ENCODE measurements at regions not wholly inside any gene's neighbourhood (a gene's known extent, or its start where the extent isn't known, plus 50 kb on each side); places are given as distances from the start of the nearest gene placed in this dataset.

DNA sequence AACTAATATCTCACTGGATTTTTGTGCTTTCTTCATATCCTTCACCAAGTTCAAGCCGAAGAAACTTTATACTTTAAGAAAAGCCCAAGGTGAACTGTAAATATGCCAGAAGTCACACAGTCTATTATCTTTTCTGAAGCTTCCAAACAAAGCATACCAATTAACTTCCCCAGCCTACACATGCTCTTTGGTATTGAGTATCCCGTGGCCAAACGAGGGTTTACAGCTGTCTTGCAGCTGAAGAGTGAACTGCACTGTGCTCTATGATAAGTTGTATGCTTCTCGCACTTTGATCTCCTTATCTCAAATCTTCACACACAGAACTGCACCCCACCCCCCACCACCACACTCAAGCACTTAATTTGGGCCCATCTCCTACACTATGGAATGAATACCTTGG, 215.6 kb upstream of the VEPH1 start:
- WGBS, 2 donors: 55 to 63% methylated on average over 4 of the region's 4 CpGs
- Histone ChIP-seq H3K4me3 (ENCODE audit: low read length in 2 of 2) (no peak overlapping the region), H3K36me3 (ENCODE audit: control insufficient read depth in 1 of 2, insufficient read depth in 2 of 2, low read length in 1 of 2) (no peaks in the 10 kb centered on the region), H3K9me3 (ENCODE audit: control insufficient read depth, low read length) (no peaks in the 10 kb centered on the region), H3K4me1 (ENCODE audit: control insufficient read depth in 1 of 2, insufficient read depth in 2 of 2, low read length in 2 of 2) (no peaks in the 10 kb centered on the region), H3K27me3 (ENCODE audit: control insufficient read depth in 1 of 2, insufficient read depth in 2 of 2, low read length in 1 of 2) (no peaks in the 10 kb centered on the region), H3K27ac (ENCODE audit: low read depth in 1 of 2, low read length in 2 of 2) (no peak overlapping the region)
- DNase-seq (no peak), ATAC-seq (ENCODE audit: low FRiP score) (no peak)
- intact Hi-C loops (cut with DNase I): no loop called here

DNA sequence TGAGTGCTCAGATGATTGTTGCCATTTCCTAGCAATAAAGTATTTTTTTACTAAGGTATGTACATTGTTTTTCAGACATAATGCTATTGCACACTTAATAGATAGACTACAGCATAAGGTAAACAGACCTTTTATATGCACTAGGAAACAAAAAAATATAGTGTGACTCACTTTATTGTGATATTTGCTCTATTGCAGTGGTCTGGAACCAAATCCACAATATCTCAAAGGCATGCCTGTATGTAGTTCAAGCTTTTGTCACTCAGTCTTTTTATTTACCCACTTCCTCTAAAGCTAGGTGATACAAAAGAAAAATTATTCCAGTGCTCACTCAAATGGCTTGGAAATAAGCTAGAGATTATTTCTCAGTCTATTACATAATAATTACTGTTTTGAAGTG, 209.9 kb upstream of the VEPH1 start:
- no peak for ATAC-seq (ENCODE audit: low FRiP score)

DNA sequence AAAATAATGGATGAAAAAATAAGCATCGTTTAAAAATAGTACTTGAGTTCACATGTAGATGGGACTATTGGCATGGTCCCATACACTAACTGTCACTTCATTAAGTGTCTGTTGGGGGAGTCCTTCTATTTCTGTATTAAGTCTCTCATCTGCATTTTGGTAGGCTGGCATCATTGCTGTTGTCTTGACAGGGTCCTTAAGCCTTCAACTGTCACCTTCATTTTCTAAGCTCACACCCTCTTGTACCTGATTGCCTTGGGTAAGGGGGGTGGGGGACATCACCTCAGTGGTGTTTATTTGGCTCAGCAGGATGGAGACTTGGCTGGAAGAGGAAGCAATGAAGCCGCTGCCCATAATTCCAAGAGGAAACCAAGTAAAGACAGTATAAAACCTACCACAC, 202.0 kb upstream of the VEPH1 start:
- H3K4me1 ChIP-seq (ENCODE audit: control insufficient read depth in 1 of 2, insufficient read depth in 2 of 2, low read length in 2 of 2): no peaks in the 10 kb centered on the region
- 71 to 78% methylated on average over 2 of the region's 2 CpGs for WGBS, 2 donors
- no peak overlapping the region for H3K4me3 ChIP-seq (ENCODE audit: low read length in 2 of 2)
- intact Hi-C loops (cut with DNase I): no loop called here
- no peaks in the 10 kb centered on the region for H3K27me3 ChIP-seq (ENCODE audit: control insufficient read depth in 1 of 2, insufficient read depth in 2 of 2, low read length in 1 of 2)
- no peak for ATAC-seq (ENCODE audit: low FRiP score)
- H3K27ac ChIP-seq (ENCODE audit: low read depth in 1 of 2, low read length in 2 of 2): no peak overlapping the region
- no peaks in the 10 kb centered on the region for H3K9me3 ChIP-seq (ENCODE audit: control insufficient read depth, low read length)
- no peak for DNase-seq
- H3K36me3 ChIP-seq (ENCODE audit: control insufficient read depth in 1 of 2, insufficient read depth in 2 of 2, low read length in 1 of 2): no peaks in the 10 kb centered on the region

More for the DNA sequence above, 209.9 kb upstream of the VEPH1 start:
- no peaks in the 10 kb centered on the region for H3K36me3 ChIP-seq (ENCODE audit: control insufficient read depth in 1 of 2, insufficient read depth in 2 of 2, low read length in 1 of 2)
- no peak overlapping the region for H3K27ac ChIP-seq (ENCODE audit: low read depth in 1 of 2, low read length in 2 of 2)
- no peaks in the 10 kb centered on the region for H3K27me3 ChIP-seq (ENCODE audit: control insufficient read depth in 1 of 2, insufficient read depth in 2 of 2, low read length in 1 of 2)
- no peak for DNase-seq
- H3K4me3 ChIP-seq (ENCODE audit: low read length in 2 of 2): no peak overlapping the region
- H3K9me3 ChIP-seq (ENCODE audit: control insufficient read depth, low read length): no peaks in the 10 kb centered on the region
- intact Hi-C loops (cut with DNase I): no loop called here
- no peaks in the 10 kb centered on the region for H3K4me1 ChIP-seq (ENCODE audit: control insufficient read depth in 1 of 2, insufficient read depth in 2 of 2, low read length in 2 of 2)

DNA sequence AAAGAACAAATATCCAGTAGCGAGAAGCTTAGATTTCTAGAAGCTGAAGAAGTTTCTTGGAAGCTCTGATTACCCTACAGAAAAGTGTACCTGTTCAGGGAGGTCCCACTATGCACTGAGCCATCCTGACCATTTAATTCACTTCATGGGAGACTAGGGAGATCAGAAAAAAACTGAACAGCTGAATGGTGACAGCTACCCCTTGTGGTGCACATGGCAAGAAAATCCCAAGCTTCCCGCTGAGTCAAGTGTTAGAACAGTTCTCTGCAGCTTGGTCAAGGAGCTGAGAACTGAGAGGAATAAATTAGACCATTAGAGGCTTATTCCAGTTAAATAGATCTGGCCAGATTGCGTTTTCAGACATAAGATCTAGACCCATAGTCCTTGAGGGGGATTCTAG, 197.2 kb upstream of the VEPH1 start:
- H3K27ac ChIP-seq (ENCODE audit: low read depth in 1 of 2, low read length in 2 of 2): no peak overlapping the region
- H3K36me3 ChIP-seq (ENCODE audit: control insufficient read depth in 1 of 2, insufficient read depth in 2 of 2, low read length in 1 of 2): no peaks in the 10 kb centered on the region
- intact Hi-C loops (cut with DNase I): no loop called here
- no peaks in the 10 kb centered on the region for H3K9me3 ChIP-seq (ENCODE audit: control insufficient read depth, low read length)
- DNase-seq (no peak), ATAC-seq (ENCODE audit: low FRiP score) (no peak)
- WGBS, 2 donors: 83 to 84% methylated on average over 3 of the region's 3 CpGs
- H3K4me3 ChIP-seq (ENCODE audit: low read length in 2 of 2): no peak overlapping the region
- no peaks in the 10 kb centered on the region for H3K27me3 ChIP-seq (ENCODE audit: control insufficient read depth in 1 of 2, insufficient read depth in 2 of 2, low read length in 1 of 2)
- no peaks in the 10 kb centered on the region for H3K4me1 ChIP-seq (ENCODE audit: control insufficient read depth in 1 of 2, insufficient read depth in 2 of 2, low read length in 2 of 2)

DNA sequence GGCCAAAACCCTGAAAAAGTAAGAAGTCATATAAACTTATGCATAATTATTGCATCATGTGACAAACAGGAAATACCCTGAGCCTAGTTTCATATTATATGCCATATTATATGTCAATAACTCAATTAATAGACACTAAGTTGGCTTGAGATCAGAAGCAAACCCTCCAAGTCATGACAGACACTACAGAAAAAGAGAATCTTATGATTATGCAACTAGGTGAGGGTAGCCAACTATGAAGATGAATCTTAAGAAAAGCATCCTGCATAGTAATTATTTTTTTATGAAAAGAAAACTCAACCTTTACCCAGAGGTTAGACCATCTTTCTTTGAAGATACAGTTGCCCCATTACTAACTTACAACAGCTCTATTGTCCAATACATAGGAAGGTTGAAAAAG, 192.4 kb upstream of the VEPH1 start:
- Histone ChIP-seq H3K4me1 (ENCODE audit: control insufficient read depth in 1 of 2, insufficient read depth in 2 of 2, low read length in 2 of 2) (no peaks in the 10 kb centered on the region), H3K36me3 (ENCODE audit: control insufficient read depth in 1 of 2, insufficient read depth in 2 of 2, low read length in 1 of 2) (no peaks in the 10 kb centered on the region), H3K4me3 (ENCODE audit: low read length in 2 of 2) (no peak overlapping the region), H3K27me3 (ENCODE audit: control insufficient read depth in 1 of 2, insufficient read depth in 2 of 2, low read length in 1 of 2) (no peaks in the 10 kb centered on the region), H3K9me3 (ENCODE audit: control insufficient read depth, low read length) (no peaks in the 10 kb centered on the region), H3K27ac (ENCODE audit: low read depth in 1 of 2, low read length in 2 of 2) (no peak overlapping the region)
- DNase-seq (no peak), ATAC-seq (ENCODE audit: low FRiP score) (no peak)
- intact Hi-C loops (cut with DNase I): no loop called here

DNA sequence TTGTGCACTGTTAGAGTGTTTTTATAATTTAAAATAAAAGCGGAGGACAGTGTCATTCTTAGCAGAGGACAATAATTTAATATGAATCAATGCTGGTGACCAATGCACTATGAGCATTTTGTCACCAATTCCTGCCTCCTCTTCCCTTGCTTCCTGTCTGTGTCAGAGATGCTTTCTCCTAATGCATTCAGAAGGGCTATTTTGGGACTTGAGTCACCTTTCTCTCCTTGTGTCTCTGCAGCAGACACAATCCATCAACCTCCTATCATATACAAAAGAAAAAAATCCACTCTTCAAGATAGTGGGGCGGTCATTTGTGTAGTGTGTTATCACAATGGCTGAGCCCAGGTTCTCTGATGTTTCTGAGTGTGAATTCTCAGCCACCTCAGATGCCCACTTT, 191.9 kb upstream of the VEPH1 start:
- H3K27ac ChIP-seq (ENCODE audit: low read depth in 1 of 2, low read length in 2 of 2): no peak overlapping the region
- no peaks in the 10 kb centered on the region for H3K36me3 ChIP-seq (ENCODE audit: control insufficient read depth in 1 of 2, insufficient read depth in 2 of 2, low read length in 1 of 2)
- intact Hi-C loops (cut with DNase I): no loop called here
- ATAC-seq (ENCODE audit: low FRiP score): no peak
- H3K9me3 ChIP-seq (ENCODE audit: control insufficient read depth, low read length): no peaks in the 10 kb centered on the region
- H3K4me3 ChIP-seq (ENCODE audit: low read length in 2 of 2): no peak overlapping the region
- DNase-seq: no peak
- H3K4me1 ChIP-seq (ENCODE audit: control insufficient read depth in 1 of 2, insufficient read depth in 2 of 2, low read length in 2 of 2): no peaks in the 10 kb centered on the region
- 76 to 84% methylated on average over 2 of the region's 2 CpGs for WGBS, 2 donors
- no peaks in the 10 kb centered on the region for H3K27me3 ChIP-seq (ENCODE audit: control insufficient read depth in 1 of 2, insufficient read depth in 2 of 2, low read length in 1 of 2)

DNA sequence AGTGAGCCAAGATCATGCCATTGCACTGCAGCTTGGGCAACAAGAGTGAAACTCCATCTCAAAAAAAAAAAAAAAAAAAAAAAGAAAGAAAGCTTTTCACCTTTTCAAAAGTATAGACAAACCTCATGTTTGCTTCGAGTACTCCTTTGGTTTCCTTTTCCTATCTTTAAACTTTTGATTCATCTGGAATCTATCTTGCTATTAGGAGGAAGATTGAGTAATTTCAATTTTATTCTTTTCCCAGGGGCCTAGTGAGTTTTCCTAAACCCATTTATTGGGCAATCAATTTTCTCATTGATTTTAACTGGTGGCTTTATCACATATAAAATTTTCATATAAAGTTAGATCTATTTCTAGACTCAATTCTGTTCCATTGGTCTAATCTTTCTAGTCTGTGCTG, 190.5 kb upstream of the VEPH1 start:
- H3K36me3 ChIP-seq (ENCODE audit: control insufficient read depth in 1 of 2, insufficient read depth in 2 of 2, low read length in 1 of 2): no peaks in the 10 kb centered on the region
- no peak overlapping the region for H3K27ac ChIP-seq (ENCODE audit: low read depth in 1 of 2, low read length in 2 of 2)
- intact Hi-C loops (cut with DNase I): no loop called here
- WGBS, 2 donors: 74 to 83% methylated on average over 1 of the region's 1 CpG
- no peaks in the 10 kb centered on the region for H3K9me3 ChIP-seq (ENCODE audit: control insufficient read depth, low read length)
- H3K4me1 ChIP-seq (ENCODE audit: control insufficient read depth in 1 of 2, insufficient read depth in 2 of 2, low read length in 2 of 2): no peaks in the 10 kb centered on the region
- ATAC-seq (ENCODE audit: low FRiP score) (no peak), DNase-seq (no peak)
- no peak overlapping the region for H3K4me3 ChIP-seq (ENCODE audit: low read length in 2 of 2)
- no peaks in the 10 kb centered on the region for H3K27me3 ChIP-seq (ENCODE audit: control insufficient read depth in 1 of 2, insufficient read depth in 2 of 2, low read length in 1 of 2)

DNA sequence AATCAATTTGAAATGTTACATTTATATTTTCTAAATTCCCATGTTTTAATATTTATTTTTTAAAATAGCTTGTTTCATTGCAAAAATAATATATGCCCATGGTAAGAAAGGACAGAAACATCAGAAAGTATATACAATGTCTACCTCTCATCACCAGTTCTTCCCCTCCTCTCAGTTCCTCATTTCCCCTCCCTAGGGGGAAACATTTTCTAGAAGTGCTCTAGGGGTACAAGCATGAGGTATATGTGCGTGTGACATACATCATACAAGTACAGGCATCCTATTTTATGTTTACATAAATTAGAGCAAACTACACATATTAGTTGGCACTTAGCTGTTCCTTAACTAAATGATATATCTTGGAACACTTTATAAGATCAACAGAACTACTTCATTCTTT, 189.3 kb upstream of the VEPH1 start:
- H3K4me3 ChIP-seq (ENCODE audit: low read length in 2 of 2): no peak overlapping the region
- no peaks in the 10 kb centered on the region for H3K4me1 ChIP-seq (ENCODE audit: control insufficient read depth in 1 of 2, insufficient read depth in 2 of 2, low read length in 2 of 2)
- no peaks in the 10 kb centered on the region for H3K27me3 ChIP-seq (ENCODE audit: control insufficient read depth in 1 of 2, insufficient read depth in 2 of 2, low read length in 1 of 2)
- ATAC-seq (ENCODE audit: low FRiP score): no peak
- H3K27ac ChIP-seq (ENCODE audit: low read depth in 1 of 2, low read length in 2 of 2): no peak overlapping the region
- H3K36me3 ChIP-seq (ENCODE audit: control insufficient read depth in 1 of 2, insufficient read depth in 2 of 2, low read length in 1 of 2): no peaks in the 10 kb centered on the region
- H3K9me3 ChIP-seq (ENCODE audit: control insufficient read depth, low read length): no peaks in the 10 kb centered on the region
- intact Hi-C loops (cut with DNase I): no loop called here
- 73 to 74% methylated on average over 1 of the region's 1 CpG for WGBS, 2 donors
- no peak for DNase-seq

DNA sequence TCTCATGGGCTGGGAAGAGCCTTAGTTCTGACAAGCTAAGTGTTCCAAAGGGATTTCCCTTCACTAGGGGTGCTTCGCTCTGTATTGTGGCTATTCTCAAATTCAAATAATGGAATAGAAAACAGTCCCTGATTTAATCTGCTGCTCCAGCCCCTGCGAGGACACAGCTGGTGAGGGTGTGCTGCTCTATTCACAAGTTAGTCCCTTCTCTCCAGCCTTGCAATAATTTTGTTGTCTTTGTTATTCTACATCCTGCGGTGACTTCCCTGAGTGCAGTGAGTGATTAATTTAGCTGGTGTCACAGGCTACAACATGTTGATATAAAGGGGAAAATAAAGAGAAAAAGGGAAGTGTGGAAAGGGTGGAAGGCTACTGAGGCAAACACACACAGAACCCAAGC, 180.5 kb upstream of the VEPH1 start:
- Histone ChIP-seq H3K36me3 (ENCODE audit: control insufficient read depth in 1 of 2, insufficient read depth in 2 of 2, low read length in 1 of 2) (no peaks in the 10 kb centered on the region), H3K27me3 (ENCODE audit: control insufficient read depth in 1 of 2, insufficient read depth in 2 of 2, low read length in 1 of 2) (no peaks in the 10 kb centered on the region), H3K9me3 (ENCODE audit: control insufficient read depth, low read length) (peaks cover 1% of the 10 kb centered on the region), H3K4me3 (ENCODE audit: low read length in 2 of 2) (no peak overlapping the region), H3K4me1 (ENCODE audit: control insufficient read depth in 1 of 2, insufficient read depth in 2 of 2, low read length in 2 of 2) (peaks cover 0 to 2% of the 10 kb centered on the region in 2 donors), H3K27ac (ENCODE audit: low read depth in 1 of 2, low read length in 2 of 2) (no peak overlapping the region)
- no peak for ATAC-seq (ENCODE audit: low FRiP score)
- intact Hi-C loops (cut with DNase I): no loop called here
- WGBS, 2 donors: 22 to 37% methylated on average over 3 of the region's 3 CpGs
- DNase-seq: no peak

DNA sequence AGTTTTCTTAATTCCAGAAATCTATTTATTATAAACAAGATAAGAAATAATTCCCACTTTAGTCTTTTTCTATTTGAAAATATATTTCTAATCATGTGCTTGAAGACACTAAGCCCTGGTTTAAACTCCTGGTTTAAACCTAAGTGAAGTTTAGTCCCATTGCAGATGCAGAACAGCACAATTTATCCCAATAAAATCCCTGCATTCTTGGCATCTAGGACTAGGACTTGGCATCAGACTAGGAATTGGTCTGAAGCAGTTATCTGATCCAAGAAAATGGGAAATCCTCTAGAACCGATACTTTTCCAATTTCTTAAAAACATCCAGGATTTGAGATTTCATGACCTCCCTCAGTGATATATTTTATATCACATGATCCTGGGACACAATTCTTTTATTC, 168.8 kb upstream of the VEPH1 start:
- Histone ChIP-seq H3K9me3 (ENCODE audit: control insufficient read depth, low read length) (peaks cover 1% of the 10 kb centered on the region), H3K36me3 (ENCODE audit: control insufficient read depth in 1 of 2, insufficient read depth in 2 of 2, low read length in 1 of 2) (no peaks in the 10 kb centered on the region), H3K27me3 (ENCODE audit: control insufficient read depth in 1 of 2, insufficient read depth in 2 of 2, low read length in 1 of 2) (no peaks in the 10 kb centered on the region), H3K27ac (ENCODE audit: low read depth in 1 of 2, low read length in 2 of 2) (no peak overlapping the region), H3K4me3 (ENCODE audit: low read length in 2 of 2) (no peak overlapping the region), H3K4me1 (ENCODE audit: control insufficient read depth in 1 of 2, insufficient read depth in 2 of 2, low read length in 2 of 2) (no peaks in the 10 kb centered on the region)
- DNase-seq (no peak), ATAC-seq (ENCODE audit: low FRiP score) (no peak)
- 39 to 83% methylated on average over 1 of the region's 1 CpG for WGBS, 2 donors
- intact Hi-C loops (cut with DNase I): no loop called here

Measured in aorta (tissue), 5 donors.